Activated T-cell treated with anti-CD3 and anti-CD28 coated beads, Interleukin-2, amount 50 U/mL, for 72 hours (primary cell): ENCODE measurements at regions not wholly inside any gene's neighbourhood (a gene's known extent, or its start where the extent isn't known, plus 50 kb on each side); places are given as distances from the start of the nearest gene placed in this dataset.
"Not testable (repeated sequence)": the region's sequence is repeated elsewhere in the genome, so short reads cannot be mapped to it uniquely, and the experiment has no call there.

Experiments used
- ATAC-seq, 2 donors: fragments of 150-1000 bp; cut with Tn5 transposase; replicated peaks in 1 of 2; 2 replicates each; pipeline ENCODE4 v1.10.0; 2021; ENCODE audit warnings: moderate library complexity in 2 of 2, mild to moderate bottlenecking in 1 of 2
- DNase-seq, 2 donors: peaks; one replicate each; pipeline ENCODE4 v3.0.0; 2021 to 2022; ENCODE audit warnings: mixed read lengths in 1 of 2
- H3K27ac Mint-ChIP-seq: one replicate; pipeline ENCODE4 v1.8.0; 2022; ENCODE audit warnings: mild to moderate bottlenecking, moderate library complexity, mixed read lengths
- H3K27me3 Mint-ChIP-seq: one replicate; pipeline ENCODE4 v1.8.0; 2022; ENCODE audit warnings: low read depth, mixed read lengths
- H3K36me3 Mint-ChIP-seq, 2 donors: one replicate each; pipeline ENCODE4 v1.8.0; 2022; ENCODE audit warnings: mixed read lengths in 2 of 2, mild to moderate bottlenecking in 1 of 2; ENCODE audit not compliant: insufficient read depth in 2 of 2
- H3K4me1 Mint-ChIP-seq: one replicate; pipeline ENCODE4 v1.8.0; 2022; ENCODE audit warnings: low read depth, mixed read lengths
- H3K4me3 Mint-ChIP-seq, 2 donors: one replicate each; pipeline ENCODE4 v1.8.0; 2022; ENCODE audit warnings: mild to moderate bottlenecking in 2 of 2, mixed read lengths in 2 of 2, moderate library complexity in 2 of 2
- H3K9me3 Mint-ChIP-seq, 2 donors: one replicate each; pipeline ENCODE4 v1.8.0; 2022; ENCODE audit warnings: mixed read lengths in 2 of 2

DNA sequence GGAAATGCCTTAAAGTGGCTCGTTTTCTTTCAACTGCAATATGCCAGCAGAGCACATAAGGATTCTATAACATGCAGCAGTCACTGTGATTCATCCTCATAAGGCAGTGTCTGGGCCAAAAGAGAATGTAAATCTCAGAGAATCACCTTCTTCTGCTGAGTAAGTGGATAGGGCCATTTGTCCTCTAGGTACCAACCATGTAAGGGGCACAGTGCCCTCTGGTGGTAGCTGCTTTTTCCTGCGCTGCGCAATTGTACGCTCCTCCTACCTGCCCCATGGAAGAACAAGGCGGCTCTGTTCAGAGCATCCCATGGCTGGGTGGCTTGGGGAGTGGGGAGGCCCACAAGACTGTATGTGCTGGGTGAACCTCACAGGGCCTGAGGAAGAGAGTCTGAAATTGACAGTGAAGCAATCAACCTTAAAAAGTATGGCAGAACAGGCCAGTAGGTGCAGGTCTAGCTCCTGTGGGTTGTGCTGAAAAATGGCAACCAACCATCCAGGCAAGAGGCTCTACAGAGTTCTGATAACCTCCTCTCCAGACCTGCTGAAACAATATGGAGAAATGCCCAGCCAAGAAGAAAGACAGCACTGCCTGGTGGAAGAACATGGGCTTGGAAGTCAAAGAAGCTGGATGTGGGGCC lies 78.6 kb upstream of the C10orf90 start:
- ATAC-seq = peak; percentile 51 to 61
- H3K27ac Mint-ChIP-seq = no peak overlapping the region

GRCh38 chr10:126754966-126755365 lies 84.5 kb upstream of the C10orf90 start:
- no peaks in the 10 kb centered on the region for H3K36me3 Mint-ChIP-seq
- no peaks in the 10 kb centered on the region for H3K4me1 Mint-ChIP-seq
- no peak overlapping the region for H3K4me3 Mint-ChIP-seq
- H3K27ac Mint-ChIP-seq = no peak overlapping the region
- ATAC-seq (no peak), DNase-seq (no peak)
- no peaks in the 10 kb centered on the region for H3K27me3 Mint-ChIP-seq
- peaks cover 3 to 4% of the 10 kb centered on the region in 2 donors for H3K9me3 Mint-ChIP-seq

More for the DNA sequence above, 78.6 kb upstream of the C10orf90 start:
- no peak overlapping the region for H3K4me3 Mint-ChIP-seq
- H3K36me3 Mint-ChIP-seq = no peaks in the 10 kb centered on the region
- no peaks in the 10 kb centered on the region for H3K27me3 Mint-ChIP-seq
- H3K4me1 Mint-ChIP-seq = no peaks in the 10 kb centered on the region
- peaks cover 0 to 2% of the 10 kb centered on the region in 2 donors for H3K9me3 Mint-ChIP-seq
- DNase-seq = peak; percentile 47 to 62

- no peak overlapping the region for H3K27ac Mint-ChIP-seq
These were observed 88.4 kb upstream of the C10orf90 start for GRCh38 chr10:126758867-126759266.

DNA sequence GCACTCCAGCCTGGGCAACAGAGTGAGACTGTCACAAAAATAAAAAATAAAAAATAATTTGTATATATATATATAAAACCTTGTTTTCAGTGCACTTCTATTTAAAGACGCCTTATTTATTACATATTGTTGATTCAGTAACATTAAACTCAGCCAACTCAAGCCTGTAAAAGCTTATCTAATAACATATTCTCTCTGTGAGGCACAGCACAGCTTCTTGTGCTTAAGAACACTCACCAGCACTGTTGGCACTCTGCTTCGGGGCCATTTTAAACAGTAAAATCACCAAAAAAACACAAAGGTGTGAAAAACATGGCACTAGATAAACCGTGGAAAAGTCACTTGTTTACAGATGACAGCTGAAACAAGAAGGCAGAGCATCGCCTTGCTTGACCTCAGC lies 89.0 kb upstream of the C10orf90 start:
- Mint-ChIP-seq H3K4me1 (no peaks in the 10 kb centered on the region), H3K9me3 (peaks cover 3 to 9% of the 10 kb centered on the region in 2 donors), H3K4me3 (no peak overlapping the region), H3K27me3 (no peaks in the 10 kb centered on the region), H3K27ac (no peak overlapping the region), H3K36me3 (no peaks in the 10 kb centered on the region)
- DNase-seq (no peak), ATAC-seq (no peak)

More at GRCh38 chr10:126758867-126759266, 88.4 kb upstream of the C10orf90 start:
- peaks cover 3 to 7% of the 10 kb centered on the region in 2 donors for H3K9me3 Mint-ChIP-seq
- no peaks in the 10 kb centered on the region for H3K4me1 Mint-ChIP-seq
- no peak for DNase-seq
- H3K27me3 Mint-ChIP-seq = no peaks in the 10 kb centered on the region
- no peak for ATAC-seq
- no peaks in the 10 kb centered on the region for H3K36me3 Mint-ChIP-seq
- H3K4me3 Mint-ChIP-seq = no peak overlapping the region

- not testable (repeated sequence) for ATAC-seq, DNase-seq, H3K9me3 Mint-ChIP-seq, H3K27ac Mint-ChIP-seq, H3K4me1 Mint-ChIP-seq, H3K27me3 Mint-ChIP-seq, H3K4me3 Mint-ChIP-seq, H3K36me3 Mint-ChIP-seq
These were observed 96.2 kb upstream of the C10orf90 start for GRCh38 chr10:126766646-126767045.

DNA sequence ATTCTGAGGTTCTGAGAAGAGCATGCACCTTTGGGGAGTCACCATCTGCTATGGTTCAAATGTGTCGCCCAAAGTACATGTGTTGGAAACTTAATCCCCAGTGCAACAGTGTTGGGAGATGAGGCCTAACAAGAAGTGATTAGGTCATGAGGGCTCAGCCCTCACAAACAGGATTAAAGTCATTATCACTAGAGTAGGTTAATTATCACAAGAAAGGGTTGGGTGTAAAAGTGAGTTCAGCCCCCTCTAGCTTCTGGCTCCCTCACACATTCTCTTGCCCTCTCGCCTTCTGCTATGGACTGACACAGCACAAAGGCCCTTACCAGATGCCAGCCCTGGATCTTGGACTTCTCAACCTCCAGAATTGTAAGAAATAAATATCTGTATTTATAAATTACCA lies 100.3 kb upstream of the C10orf90 start:
- no peaks in the 10 kb centered on the region for H3K27me3 Mint-ChIP-seq
- H3K4me3 Mint-ChIP-seq = no peak overlapping the region
- no peaks in the 10 kb centered on the region for H3K4me1 Mint-ChIP-seq
- H3K36me3 Mint-ChIP-seq = no peaks in the 10 kb centered on the region
- DNase-seq = no peak
- ATAC-seq = no peak
- H3K9me3 Mint-ChIP-seq = peaks cover 1 to 6% of the 10 kb centered on the region in 2 donors
- no peak overlapping the region for H3K27ac Mint-ChIP-seq

GRCh38 chr10:126776168-126776567 lies 105.7 kb upstream of the C10orf90 start:
- H3K9me3 Mint-ChIP-seq = no peaks in the 10 kb centered on the region
- H3K27ac Mint-ChIP-seq = no peak overlapping the region
- no peaks in the 10 kb centered on the region for H3K36me3 Mint-ChIP-seq
- no peak for ATAC-seq
- H3K27me3 Mint-ChIP-seq = no peaks in the 10 kb centered on the region
- H3K4me3 Mint-ChIP-seq = no peak overlapping the region
- no peaks in the 10 kb centered on the region for H3K4me1 Mint-ChIP-seq
- no peak for DNase-seq

GRCh38 chr10:126777714-126778113 lies 107.2 kb upstream of the C10orf90 start:
- DNase-seq (no peak), ATAC-seq (no peak)
- no peak overlapping the region for H3K27ac Mint-ChIP-seq
- no peak overlapping the region for H3K4me3 Mint-ChIP-seq
- no peaks in the 10 kb centered on the region for H3K9me3 Mint-ChIP-seq
- H3K4me1 Mint-ChIP-seq = no peaks in the 10 kb centered on the region
- H3K27me3 Mint-ChIP-seq = no peaks in the 10 kb centered on the region
- H3K36me3 Mint-ChIP-seq = no peaks in the 10 kb centered on the region

GRCh38 chr10:126781450-126782216 lies 111.1 kb upstream of the C10orf90 start:
- no peak overlapping the region for H3K27ac Mint-ChIP-seq

DNA sequence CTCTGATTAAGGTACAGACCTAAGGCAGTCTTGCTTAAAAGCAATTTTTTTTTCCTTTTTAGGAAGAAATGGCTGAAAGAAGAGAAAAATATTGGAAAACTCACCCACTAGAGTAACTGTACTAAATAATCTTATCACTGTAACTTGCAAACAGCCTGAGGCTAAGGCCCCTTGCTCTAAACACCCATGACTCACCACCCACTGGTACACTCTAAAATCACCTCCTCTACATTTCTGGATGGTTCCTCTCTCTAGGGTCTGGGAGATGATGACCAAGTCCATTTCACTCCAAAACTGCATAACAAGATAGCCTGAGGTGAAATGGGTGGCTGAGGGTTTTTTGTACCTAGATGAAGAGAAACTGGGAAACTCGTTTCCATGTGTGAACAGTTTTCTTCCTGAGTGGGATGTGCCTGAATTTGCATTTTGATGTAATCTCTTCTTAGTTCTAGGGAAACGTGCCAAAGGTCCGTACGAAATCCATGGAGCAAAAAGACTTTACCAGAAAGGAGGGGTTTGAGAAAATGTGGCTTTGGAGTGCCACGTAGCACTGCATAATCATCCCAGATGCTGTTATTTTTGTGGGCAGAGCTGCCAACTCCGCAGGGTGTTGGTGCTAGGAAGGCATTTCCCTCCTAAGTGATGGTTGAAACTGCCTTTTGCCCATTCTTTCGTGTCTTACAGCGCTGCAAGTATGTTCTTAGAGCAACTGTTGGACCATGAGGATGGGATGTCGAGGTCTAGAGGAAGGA lies 113.5 kb upstream of the C10orf90 start:
- H3K36me3 Mint-ChIP-seq = no peaks in the 10 kb centered on the region
- no peak overlapping the region for H3K4me3 Mint-ChIP-seq
- no peak for DNase-seq
- H3K9me3 Mint-ChIP-seq = no peaks in the 10 kb centered on the region
- H3K27me3 Mint-ChIP-seq = no peaks in the 10 kb centered on the region
- no peak for ATAC-seq
- H3K27ac Mint-ChIP-seq = no peak overlapping the region
- no peaks in the 10 kb centered on the region for H3K4me1 Mint-ChIP-seq

More at GRCh38 chr10:126781450-126782216, 111.1 kb upstream of the C10orf90 start:
- DNase-seq (no peak), ATAC-seq (no peak)
- Mint-ChIP-seq H3K27me3 (no peaks in the 10 kb centered on the region), H3K36me3 (no peaks in the 10 kb centered on the region), H3K4me1 (no peaks in the 10 kb centered on the region), H3K4me3 (no peak overlapping the region), H3K9me3 (no peaks in the 10 kb centered on the region)

GRCh38 chr10:126787201-126787600 lies 116.7 kb upstream of the C10orf90 start:
- Mint-ChIP-seq H3K36me3 (no peaks in the 10 kb centered on the region), H3K27me3 (no peaks in the 10 kb centered on the region), H3K9me3 (peaks cover 0 to 3% of the 10 kb centered on the region in 2 donors), H3K4me3 (no peak overlapping the region), H3K4me1 (no peaks in the 10 kb centered on the region), H3K27ac (no peak overlapping the region)
- ATAC-seq (no peak), DNase-seq (no peak)

GRCh38 chr10:126795318-126795717 lies 109.9 kb upstream of the DOCK1 start:
- H3K36me3 Mint-ChIP-seq = no peaks in the 10 kb centered on the region
- H3K27me3 Mint-ChIP-seq = no peaks in the 10 kb centered on the region
- no peaks in the 10 kb centered on the region for H3K4me1 Mint-ChIP-seq
- DNase-seq (no peak), ATAC-seq (no peak)
- H3K9me3 Mint-ChIP-seq = no peaks in the 10 kb centered on the region
- no peak overlapping the region for H3K27ac Mint-ChIP-seq
- no peak overlapping the region for H3K4me3 Mint-ChIP-seq

GRCh38 chr10:126798649-126799048 lies 106.6 kb upstream of the DOCK1 start:
- H3K36me3 Mint-ChIP-seq = no peaks in the 10 kb centered on the region

More at GRCh38 chr10:126798649-126799048, 106.6 kb upstream of the DOCK1 start:
- Mint-ChIP-seq H3K27me3 (no peaks in the 10 kb centered on the region), H3K4me1 (no peaks in the 10 kb centered on the region), H3K9me3 (no peaks in the 10 kb centered on the region), H3K27ac (no peak overlapping the region), H3K4me3 (no peak overlapping the region)
- ATAC-seq (no peak), DNase-seq (no peak)
